ENCODE measurements at regions not wholly inside any gene's neighbourhood (a gene's known extent, or its start where the extent isn't known, plus 50 kb on each side); places are given as distances from the start of the nearest gene placed in this dataset.

DNA sequence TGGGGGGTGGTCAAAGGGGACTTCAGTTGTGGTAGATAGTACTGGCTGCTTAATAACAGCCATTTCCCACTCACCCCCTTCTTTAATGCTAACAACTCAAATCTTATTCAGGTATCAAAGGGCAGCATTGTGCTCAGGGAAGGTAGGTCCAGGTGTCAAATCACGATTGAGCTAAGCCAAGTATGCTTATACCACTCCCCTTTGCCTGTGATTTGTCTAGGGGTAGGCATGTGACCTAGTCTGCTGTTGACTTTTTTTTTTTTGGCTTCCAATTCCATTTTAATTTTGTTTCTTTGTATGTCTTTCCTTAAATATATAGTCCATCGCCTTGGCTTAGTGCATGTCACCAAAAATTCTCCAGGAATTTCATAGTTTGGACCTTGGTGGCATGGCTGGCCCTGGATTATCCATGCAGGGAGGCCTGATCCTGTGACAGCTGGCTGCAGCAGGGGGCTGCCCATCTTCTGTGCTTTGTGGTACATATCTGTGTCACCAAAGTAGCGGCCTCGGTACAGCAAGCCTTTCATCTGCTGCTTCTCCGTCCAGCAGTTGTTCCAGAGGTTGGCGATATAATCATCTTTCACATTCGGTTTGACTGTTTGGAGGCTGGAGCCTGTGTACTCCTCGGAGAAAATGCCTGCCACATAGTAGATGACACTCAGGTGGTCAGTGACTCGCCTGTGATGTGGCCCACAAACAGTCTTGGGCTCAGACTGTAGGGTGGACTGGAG lies 68.1 kb upstream of the SPRED2 start:
- H3K4me3 ChIP-seq (ENCODE audit: low read depth, low read length): no peak overlapping the region
- TF ChIP-seq, protein P1, sequence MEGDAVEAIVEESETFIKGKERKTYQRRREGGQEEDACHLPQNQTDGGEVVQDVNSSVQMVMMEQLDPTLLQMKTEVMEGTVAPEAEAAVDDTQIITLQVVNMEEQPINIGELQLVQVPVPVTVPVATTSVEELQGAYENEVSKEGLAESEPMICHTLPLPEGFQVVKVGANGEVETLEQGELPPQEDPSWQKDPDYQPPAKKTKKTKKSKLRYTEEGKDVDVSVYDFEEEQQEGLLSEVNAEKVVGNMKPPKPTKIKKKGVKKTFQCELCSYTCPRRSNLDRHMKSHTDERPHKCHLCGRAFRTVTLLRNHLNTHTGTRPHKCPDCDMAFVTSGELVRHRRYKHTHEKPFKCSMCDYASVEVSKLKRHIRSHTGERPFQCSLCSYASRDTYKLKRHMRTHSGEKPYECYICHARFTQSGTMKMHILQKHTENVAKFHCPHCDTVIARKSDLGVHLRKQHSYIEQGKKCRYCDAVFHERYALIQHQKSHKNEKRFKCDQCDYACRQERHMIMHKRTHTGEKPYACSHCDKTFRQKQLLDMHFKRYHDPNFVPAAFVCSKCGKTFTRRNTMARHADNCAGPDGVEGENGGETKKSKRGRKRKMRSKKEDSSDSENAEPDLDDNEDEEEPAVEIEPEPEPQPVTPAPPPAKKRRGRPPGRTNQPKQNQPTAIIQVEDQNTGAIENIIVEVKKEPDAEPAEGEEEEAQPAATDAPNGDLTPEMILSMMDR (IDR thresholded peaks at IDR 0.05; ENCODE audit: borderline replicate concordance, insufficient read depth, low read depth, low read length): no peak

DNA sequence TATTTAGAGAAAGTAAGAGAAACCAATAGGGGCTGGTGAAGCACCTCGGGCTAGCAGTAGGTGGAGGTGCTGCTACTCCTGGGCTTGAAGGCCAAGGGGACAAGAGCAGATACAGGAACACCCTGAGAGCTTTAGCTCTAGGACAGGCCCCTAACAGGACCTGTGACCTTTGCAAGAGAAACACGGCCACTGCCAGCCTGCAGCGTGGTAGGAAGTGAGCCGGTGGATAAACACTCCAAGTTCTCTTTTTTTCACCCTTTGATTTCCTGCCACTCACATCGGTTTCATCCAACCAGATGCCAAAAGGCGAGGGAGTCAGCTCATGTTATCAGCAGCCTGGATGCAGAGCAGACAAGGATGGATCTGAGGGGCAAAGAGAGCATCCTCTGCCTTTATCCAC lies 66.8 kb upstream of the SPRED2 start:
- TF ChIP-seq, protein P1 (IDR thresholded peaks at IDR 0.05; ENCODE audit: borderline replicate concordance, insufficient read depth, low read depth, low read length): no peak
- no peak overlapping the region for H3K4me3 ChIP-seq (ENCODE audit: low read depth, low read length)

DNA sequence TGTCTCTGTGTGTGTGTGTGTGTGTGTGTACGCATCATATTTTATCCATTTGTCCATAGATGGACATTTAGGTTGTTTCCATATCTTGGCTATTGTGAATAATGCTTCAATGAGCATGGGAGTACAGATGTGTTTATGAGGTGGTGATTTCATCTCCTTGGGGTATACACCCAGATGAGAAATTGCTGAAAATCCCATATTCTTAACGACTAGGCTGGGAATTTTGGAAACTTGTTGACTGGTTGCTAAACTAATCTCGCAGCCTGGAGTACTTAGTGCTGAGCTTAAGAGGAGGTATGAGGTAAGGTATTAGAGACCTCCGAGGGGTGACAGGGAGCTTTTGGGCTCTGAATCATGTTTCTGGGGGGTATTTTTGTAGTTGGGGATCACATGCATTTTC lies 66.0 kb upstream of the SPRED2 start:
- no peak overlapping the region for H3K4me3 ChIP-seq (ENCODE audit: low read depth, low read length)

DNA sequence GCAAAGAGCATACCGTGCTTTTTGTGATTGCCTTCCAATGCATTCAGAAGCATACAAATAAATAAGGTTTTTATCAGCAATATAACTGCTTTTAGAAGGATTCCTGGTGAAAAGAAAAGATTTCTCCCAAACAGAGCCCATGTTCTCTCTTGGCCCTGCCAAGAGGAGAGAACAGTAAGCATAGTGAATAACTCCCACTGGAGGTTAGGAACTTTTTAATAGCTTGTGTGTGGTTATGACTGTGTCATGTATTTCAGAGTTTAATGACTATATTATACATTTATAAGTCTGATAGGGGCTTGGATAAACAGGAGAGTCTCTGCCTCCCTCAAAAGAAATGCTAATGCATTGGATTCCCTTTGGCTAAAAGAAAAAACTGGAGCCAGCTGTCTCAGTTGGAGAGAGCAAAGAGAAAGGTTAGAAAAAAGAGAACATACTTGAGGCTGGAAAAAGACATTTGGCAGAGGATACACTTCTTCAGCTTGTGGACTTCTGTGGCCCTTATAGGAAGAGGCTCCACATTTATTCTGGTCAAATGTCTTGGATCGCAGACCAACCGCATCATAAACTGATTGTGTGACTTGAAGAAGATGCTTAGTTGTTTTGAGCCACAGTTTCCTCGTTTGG lies 63.0 kb upstream of the SPRED2 start:
- H3K4me3 ChIP-seq (ENCODE audit: low read depth, low read length): no peak overlapping the region
- TF ChIP-seq, protein P1 (IDR thresholded peaks at IDR 0.05; ENCODE audit: borderline replicate concordance, insufficient read depth, low read depth, low read length): no peak

More for the DNA sequence above, 66.0 kb upstream of the SPRED2 start:
- TF ChIP-seq, protein P1 (IDR thresholded peaks at IDR 0.05; ENCODE audit: borderline replicate concordance, insufficient read depth, low read depth, low read length): no peak

DNA sequence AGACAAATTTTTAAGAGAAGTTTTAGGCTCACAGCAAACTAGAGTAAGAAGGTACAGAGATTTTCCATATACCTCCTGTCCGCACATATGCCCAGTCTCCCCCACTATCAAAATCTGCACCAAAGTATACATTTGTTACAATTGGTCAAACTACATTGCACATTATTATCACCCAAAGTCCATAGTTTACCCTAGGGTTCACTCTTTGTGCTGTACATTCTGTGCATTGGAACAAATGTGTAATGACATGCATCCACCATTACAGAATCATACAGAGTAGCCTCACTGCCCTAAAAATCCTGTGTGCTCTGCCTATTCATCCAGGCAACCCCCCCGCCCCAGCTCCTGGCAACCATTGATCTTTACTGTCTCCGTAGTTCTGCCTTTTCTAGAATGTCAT lies 61.7 kb upstream of the SPRED2 start:
- TF ChIP-seq, protein P1 (IDR thresholded peaks at IDR 0.05; ENCODE audit: borderline replicate concordance, insufficient read depth, low read depth, low read length): no peak
- no peak overlapping the region for H3K4me3 ChIP-seq (ENCODE audit: low read depth, low read length)

DNA sequence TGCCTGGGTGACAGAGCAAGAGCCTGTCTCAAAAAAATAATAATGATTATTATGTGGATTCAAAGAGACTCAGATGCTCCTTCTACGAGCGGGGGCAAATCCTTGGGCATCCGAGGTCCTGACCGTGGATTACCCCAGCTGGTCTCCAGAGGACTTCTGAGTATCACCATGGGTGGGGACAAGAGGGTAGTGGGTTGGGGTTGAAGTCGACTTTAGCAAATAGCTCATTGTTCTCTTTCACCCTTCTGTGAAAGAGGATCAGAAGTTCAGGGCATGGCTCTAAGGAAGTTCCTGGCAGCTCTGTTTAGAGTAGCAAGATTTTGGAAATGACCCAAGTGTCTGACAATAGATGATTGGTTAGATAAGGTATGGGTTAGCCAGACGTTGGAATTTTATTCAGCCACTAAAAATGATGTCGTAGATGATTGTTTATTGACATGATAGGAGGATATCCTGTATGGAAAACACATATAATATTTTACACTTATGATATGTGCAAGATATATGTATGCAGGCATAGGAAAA lies 59.0 kb upstream of the SPRED2 start:
- H3K4me3 ChIP-seq (ENCODE audit: low read depth, low read length): no peak overlapping the region
- TF ChIP-seq, protein P1 (IDR thresholded peaks at IDR 0.05; ENCODE audit: borderline replicate concordance, insufficient read depth, low read depth, low read length): no peak

DNA sequence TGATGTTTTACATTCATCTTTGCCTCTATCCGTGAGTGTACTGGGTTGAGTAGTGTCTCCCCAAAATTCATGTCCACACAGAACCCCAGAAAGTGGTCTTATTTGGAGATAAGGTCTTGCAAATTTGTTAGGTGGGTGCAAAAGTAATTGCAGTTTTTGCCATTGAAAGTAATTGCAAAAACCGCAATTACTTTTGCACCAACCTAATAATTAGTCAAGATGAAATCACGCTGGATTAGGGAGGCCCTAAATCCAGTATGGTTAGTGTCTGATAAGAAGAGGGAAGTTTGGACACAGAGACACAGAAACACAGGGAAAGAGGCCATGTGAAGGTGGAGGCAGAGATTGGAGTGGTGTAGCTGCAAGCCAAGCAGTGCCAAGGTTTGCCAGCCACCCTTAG lies 57.8 kb upstream of the SPRED2 start:
- H3K4me3 ChIP-seq (ENCODE audit: low read depth, low read length): no peak overlapping the region
- TF ChIP-seq, protein P1 (IDR thresholded peaks at IDR 0.05; ENCODE audit: borderline replicate concordance, insufficient read depth, low read depth, low read length): no peak
